ENCODE measurements at regions not wholly inside any gene's neighbourhood (a gene's known extent, or its start where the extent isn't known, plus 50 kb on each side); places are given as distances from the start of the nearest gene placed in this dataset.

- TF ChIP-seq CTCF (IDR thresholded peaks at IDR 0.05), result no peak
- no peak for TF ChIP-seq EZH2 (IDR thresholded peaks at IDR 0.05; ENCODE audit: borderline replicate concordance, insufficient read depth, low read depth, low read length, poor library complexity, severe bottlenecking)
Observed at GRCh38 chr4:156606554-156607477, 364.8 kb downstream of the PDGFC start.

Measured in B cell (primary cell).